SJSA1 (cell line): ENCODE measurements at regions not wholly inside any gene's neighbourhood (a gene's known extent, or its start where the extent isn't known, plus 50 kb on each side); places are given as distances from the start of the nearest gene placed in this dataset.

Source experiments
- DNase-seq, 2 experiments: peaks; one replicate each; pipeline ENCODE4 v3.0.0-alpha.2; 2015 to 2020; ENCODE audit warnings: low spot score in 2 of 2, low read depth in 1 of 2
- H3K27ac ChIP-seq: fragments of 250-450 bp; sonication (Bioruptor Pico); 2 replicates; pipeline ENCODE4 v1.5.1; 2020; ENCODE audit warnings: mild to moderate bottlenecking, moderate library complexity
- H3K27me3 ChIP-seq: fragments of 250-450 bp; sonication (Bioruptor Pico); replicated peaks from 2 replicates; pipeline ENCODE4 v1.5.1; 2020; ENCODE audit warnings: mild to moderate bottlenecking, moderate library complexity
- H3K36me3 ChIP-seq: fragments of 250-450 bp; sonication (Bioruptor Pico); 2 replicates; pipeline ENCODE4 v1.5.1; 2020; ENCODE audit warnings: mild to moderate bottlenecking
- H3K4me1 ChIP-seq: fragments of 250-450 bp; sonication (Bioruptor Pico); replicated peaks from 2 replicates; pipeline ENCODE4 v1.6.1; 2021; ENCODE audit warnings: mild to moderate bottlenecking
- H3K4me3 ChIP-seq: fragments of 250-450 bp; sonication (Bioruptor Pico); 2 replicates; pipeline ENCODE4 v1.5.1; 2020; ENCODE audit warnings: mild to moderate bottlenecking
- H3K9me3 ChIP-seq: fragments of 250-450 bp; sonication (Bioruptor Pico); replicated peaks from 2 replicates; pipeline ENCODE4 v1.5.1; 2020; ENCODE audit warnings: mild to moderate bottlenecking

DNA sequence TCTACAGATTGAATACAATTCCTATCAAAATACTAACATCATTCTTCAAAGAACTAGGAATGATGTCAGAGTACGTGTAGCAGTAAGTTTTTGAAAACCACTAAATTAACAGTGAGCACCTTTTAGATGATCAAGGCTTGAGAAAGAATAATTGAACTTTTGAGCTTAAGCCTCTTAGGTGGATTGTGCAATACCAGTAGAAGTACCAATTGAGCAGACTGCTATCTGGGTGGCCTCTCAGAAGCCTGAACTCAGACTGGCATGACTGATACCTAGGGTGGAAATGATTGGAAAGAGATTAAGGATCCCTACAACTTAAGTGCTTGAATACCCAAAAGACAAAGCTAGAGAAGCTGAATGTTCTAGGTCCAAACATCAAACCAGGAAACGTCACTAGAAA lies 200.3 kb upstream of the GALNTL6 start:
- Histone ChIP-seq H3K4me3 (no peak overlapping the region), H3K9me3 (no peaks in the 10 kb centered on the region), H3K27me3 (no peaks in the 10 kb centered on the region), H3K4me1 (no peaks in the 10 kb centered on the region), H3K27ac (no peak overlapping the region), H3K36me3 (no peaks in the 10 kb centered on the region)
- no peak for DNase-seq

DNA sequence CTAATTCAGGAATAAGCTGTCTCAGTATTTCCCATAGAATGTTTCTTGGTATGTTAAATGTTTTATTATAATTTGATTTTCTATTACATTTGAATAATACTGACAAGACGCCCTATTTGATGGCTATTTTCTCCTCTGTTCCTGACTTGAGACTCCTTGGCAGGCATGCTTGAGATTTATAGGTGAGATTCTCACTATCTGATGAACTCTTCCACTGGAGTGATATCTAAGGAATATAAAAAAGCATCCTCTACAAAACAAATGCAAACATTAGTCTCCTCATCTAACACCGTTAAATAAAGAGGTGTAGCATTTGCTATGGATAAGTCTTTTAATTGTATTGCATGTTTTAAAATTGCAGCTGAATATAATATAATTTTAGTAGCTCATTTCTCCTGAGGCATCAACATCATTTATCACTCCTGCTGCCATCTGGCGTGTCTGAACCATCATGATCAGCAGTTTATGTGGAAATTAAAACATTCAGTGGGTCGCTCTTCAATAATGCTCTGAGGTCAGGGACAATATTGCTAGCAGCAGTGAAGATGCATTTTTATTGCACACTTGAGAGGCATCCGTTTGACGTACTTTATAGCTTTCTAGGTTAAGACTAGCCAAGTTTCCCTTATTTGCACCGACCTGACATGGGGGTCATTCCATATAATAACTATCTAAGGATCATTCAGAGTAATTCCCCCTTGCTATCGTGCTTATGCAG lies 210.4 kb upstream of the GALNTL6 start:
- Histone ChIP-seq H3K4me1 (no peaks in the 10 kb centered on the region), H3K9me3 (no peaks in the 10 kb centered on the region), H3K36me3 (no peaks in the 10 kb centered on the region), H3K4me3 (no peak overlapping the region), H3K27ac (no peak overlapping the region), H3K27me3 (no peaks in the 10 kb centered on the region)
- DNase-seq, result no peak

DNA sequence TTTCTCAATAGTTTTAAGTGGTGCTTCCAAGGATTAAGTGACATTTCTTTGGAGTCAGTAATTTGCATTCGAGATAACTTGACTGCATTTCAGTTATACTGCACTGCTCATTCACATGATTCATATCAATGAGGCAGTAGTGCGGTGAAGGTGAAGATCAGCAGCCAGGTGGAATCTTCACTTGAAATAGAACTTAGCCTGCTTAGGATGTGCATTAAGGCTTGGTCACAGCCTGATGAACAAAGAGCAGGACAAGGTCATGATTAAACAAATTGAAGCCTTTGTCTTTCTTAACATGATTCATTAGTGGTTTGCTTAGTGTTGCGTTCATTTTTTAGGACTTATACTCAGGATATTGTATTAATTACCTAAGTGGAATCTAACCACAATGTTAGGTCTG lies 212.1 kb upstream of the GALNTL6 start:
- DNase-seq, result no peak
- H3K27me3 ChIP-seq, result no peaks in the 10 kb centered on the region
- H3K9me3 ChIP-seq, result no peaks in the 10 kb centered on the region
- no peaks in the 10 kb centered on the region for H3K4me1 ChIP-seq
- no peaks in the 10 kb centered on the region for H3K36me3 ChIP-seq
- H3K27ac ChIP-seq, result no peak overlapping the region
- H3K4me3 ChIP-seq, result no peak overlapping the region

DNA sequence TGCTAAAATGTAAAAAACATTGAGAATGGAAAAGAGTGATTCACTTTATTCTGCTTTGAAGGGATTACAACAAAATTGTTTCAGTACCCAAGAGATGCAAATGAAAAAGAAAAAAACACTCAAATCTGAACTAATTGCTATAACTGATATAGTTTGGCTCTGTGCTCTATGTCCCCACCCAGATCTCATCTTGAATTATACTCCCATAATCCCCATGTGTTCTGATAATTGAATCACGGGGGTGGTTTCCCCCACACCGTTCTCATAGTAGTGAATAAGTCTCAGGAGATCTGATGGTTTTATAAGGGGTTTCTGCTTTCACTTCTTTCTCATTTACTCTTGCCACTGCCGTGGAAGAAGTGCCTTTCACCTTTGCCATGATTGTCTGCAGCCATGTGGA lies 213.6 kb upstream of the GALNTL6 start:
- Histone ChIP-seq H3K27ac (no peak overlapping the region), H3K4me3 (no peak overlapping the region), H3K27me3 (no peaks in the 10 kb centered on the region), H3K36me3 (no peaks in the 10 kb centered on the region), H3K9me3 (no peaks in the 10 kb centered on the region), H3K4me1 (no peaks in the 10 kb centered on the region)
- DNase-seq, result no peak

DNA sequence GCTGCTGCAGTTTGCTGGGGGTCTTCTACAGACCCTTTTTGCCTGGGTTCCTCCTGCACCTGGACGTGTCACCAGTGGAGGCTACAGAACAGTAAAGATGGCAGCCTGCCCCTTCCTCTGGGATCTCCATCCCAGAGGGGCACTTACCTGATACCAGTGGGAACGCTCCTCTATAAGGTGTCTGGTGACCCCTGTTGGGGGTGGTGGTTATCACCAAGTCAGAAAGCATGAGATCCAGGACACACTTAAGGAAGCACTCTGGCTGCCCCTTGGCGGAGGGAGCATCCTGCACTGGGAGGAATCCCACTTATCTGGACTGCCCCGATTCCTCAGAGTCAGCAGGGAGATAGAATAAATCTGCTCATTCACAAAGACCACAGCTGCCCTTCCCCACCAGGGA lies 218.9 kb upstream of the GALNTL6 start:
- Histone ChIP-seq H3K27me3 (no peaks in the 10 kb centered on the region), H3K27ac (no peak overlapping the region), H3K4me3 (no peak overlapping the region), H3K36me3 (no peaks in the 10 kb centered on the region), H3K9me3 (no peaks in the 10 kb centered on the region), H3K4me1 (no peaks in the 10 kb centered on the region)
- DNase-seq, result no peak

DNA sequence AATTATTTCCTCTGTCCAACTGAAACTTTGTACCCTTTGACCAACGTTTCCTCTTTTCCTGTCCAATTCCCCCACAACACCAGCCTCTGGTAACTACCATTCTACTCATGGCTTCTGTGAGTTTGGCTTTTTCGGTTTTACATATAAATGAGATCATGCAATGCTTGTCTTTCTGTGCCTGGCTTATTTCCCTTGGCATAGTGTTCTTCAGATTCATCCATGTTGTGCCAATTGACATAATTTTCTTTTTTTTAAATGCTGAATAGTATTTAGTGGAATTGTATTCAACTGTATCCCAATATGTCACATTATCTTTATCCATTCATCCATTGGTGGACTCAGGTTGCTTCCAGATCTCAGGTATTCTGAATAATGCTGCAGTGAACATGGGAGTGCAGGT lies 222.5 kb upstream of the GALNTL6 start:
- Histone ChIP-seq H3K4me3 (no peak overlapping the region), H3K27ac (no peak overlapping the region), H3K9me3 (no peaks in the 10 kb centered on the region), H3K4me1 (no peaks in the 10 kb centered on the region), H3K36me3 (no peaks in the 10 kb centered on the region), H3K27me3 (no peaks in the 10 kb centered on the region)
- no peak for DNase-seq

DNA sequence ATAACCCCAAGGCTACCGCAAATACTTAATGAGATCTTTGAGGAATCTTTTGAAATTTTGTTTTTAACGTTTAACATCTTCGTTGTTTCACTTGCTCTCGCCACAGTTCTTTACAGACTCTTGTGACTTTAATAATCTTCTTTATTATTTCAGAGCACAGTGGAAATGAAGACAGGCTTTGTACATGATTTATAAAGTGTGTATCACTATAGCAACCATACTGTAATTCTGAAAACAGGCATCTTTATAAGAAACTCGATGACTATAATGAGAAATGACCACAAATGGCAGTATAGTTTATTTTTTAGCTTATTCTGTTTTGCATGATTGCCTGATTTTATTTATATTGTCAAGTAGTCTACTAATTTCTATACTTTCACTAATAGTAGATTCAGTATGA lies 224.4 kb upstream of the GALNTL6 start:
- Histone ChIP-seq H3K27me3 (no peaks in the 10 kb centered on the region), H3K4me1 (no peaks in the 10 kb centered on the region), H3K4me3 (no peak overlapping the region), H3K36me3 (no peaks in the 10 kb centered on the region), H3K27ac (no peak overlapping the region), H3K9me3 (no peaks in the 10 kb centered on the region)
- no peak for DNase-seq

DNA sequence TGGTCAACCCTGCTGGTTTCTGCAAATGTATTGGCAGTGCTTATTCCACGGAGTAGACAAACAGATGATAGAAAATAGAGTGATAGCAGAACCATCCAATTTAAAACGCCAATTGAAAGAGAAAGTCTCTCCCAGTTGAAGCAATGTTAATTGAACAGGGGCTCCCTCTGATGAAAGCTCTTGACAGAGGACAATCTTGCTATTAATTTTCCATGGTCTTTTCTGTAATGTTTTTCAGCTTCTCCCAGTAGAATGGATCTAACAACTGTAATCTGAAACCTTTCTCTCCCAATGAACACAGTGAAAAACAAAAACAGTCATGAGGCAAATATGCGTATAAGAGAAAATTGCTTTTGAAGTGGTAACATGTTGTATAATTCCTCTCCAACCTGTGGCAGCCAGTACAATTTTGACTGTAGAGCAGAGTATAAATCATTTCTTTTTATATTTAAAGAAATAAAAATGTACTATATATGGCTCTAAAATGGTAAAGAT lies 225.1 kb upstream of the GALNTL6 start:
- Histone ChIP-seq H3K36me3 (no peaks in the 10 kb centered on the region), H3K9me3 (no peaks in the 10 kb centered on the region), H3K27me3 (no peaks in the 10 kb centered on the region), H3K4me1 (no peaks in the 10 kb centered on the region), H3K27ac (no peak overlapping the region), H3K4me3 (no peak overlapping the region)
- DNase-seq, result no peak

DNA sequence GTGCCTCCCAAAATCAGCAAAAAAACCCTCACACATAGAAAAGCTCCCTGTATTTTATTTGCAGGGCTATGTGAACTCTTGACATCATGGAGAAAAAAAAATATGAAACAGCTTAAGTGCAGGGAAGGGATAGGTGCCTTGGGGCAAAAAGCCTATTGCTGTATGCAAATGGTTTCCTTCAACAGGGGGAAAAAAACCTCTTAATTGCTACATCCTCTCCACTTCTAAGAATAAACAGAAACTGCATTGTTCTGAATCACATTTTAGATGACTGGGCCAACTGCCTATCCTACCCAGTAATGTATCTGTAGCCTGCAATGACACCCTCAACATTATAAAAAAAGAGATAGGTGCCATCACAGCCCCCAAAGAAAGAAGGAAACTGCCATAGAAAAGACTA lies 229.4 kb upstream of the GALNTL6 start:
- Histone ChIP-seq H3K36me3 (no peaks in the 10 kb centered on the region), H3K4me3 (no peak overlapping the region), H3K27ac (no peak overlapping the region), H3K27me3 (no peaks in the 10 kb centered on the region), H3K9me3 (no peaks in the 10 kb centered on the region), H3K4me1 (no peaks in the 10 kb centered on the region)
- DNase-seq, result no peak

DNA sequence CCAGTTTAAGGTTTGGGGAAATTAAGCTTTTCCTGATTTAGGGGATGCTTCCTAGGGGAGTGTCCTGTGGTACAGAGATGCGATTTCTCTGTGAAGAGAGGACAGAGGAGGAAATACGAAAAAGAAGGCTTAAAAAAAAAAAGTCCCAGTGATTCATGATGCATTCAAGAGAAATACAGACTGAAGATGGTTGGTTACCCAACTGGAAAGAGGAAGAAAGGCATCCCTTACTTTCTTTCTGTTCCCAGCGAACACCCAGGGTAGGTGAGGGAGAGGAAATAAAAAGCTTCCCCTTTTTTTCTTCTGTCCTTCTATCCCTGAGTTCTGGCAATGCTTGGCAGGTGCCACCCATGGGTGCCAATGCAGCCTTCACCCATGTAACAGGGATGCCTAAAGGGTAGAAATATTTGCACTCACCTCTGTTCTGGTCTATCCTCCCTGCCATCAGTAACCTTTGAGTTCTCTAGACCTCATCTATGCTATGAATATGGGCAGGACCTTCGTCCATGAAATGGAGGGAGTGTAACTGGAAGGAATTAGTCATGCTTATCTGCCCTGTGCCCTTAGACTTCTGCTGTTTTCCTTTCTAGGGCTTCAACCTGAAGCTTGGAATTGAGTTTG lies 230.1 kb upstream of the GALNTL6 start:
- H3K9me3 ChIP-seq, result no peaks in the 10 kb centered on the region
- H3K27ac ChIP-seq, result no peak overlapping the region
- H3K4me3 ChIP-seq, result no peak overlapping the region
- H3K27me3 ChIP-seq, result no peaks in the 10 kb centered on the region
- no peak for DNase-seq
- no peaks in the 10 kb centered on the region for H3K4me1 ChIP-seq
- no peaks in the 10 kb centered on the region for H3K36me3 ChIP-seq

DNA sequence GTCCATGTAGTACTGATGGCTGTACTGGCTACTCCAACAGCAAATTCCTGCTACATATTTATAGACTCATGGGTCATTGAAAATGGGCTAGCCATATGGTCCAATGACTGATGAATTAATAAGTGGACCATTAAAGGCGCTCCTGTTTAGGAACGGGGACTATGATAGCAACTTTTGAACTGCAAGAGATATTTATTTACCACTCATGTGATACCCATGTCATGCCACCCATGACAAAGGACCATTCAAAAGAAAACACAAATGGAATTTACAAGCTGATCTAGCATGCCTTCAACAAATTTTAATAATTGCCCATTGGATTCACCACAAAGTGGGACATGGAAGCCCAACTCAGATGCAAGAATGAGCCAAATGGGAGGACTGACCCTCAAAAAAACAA lies 240.0 kb upstream of the GALNTL6 start:
- Histone ChIP-seq H3K27ac (no peak overlapping the region), H3K27me3 (no peaks in the 10 kb centered on the region)
- no peak for DNase-seq

DNA sequence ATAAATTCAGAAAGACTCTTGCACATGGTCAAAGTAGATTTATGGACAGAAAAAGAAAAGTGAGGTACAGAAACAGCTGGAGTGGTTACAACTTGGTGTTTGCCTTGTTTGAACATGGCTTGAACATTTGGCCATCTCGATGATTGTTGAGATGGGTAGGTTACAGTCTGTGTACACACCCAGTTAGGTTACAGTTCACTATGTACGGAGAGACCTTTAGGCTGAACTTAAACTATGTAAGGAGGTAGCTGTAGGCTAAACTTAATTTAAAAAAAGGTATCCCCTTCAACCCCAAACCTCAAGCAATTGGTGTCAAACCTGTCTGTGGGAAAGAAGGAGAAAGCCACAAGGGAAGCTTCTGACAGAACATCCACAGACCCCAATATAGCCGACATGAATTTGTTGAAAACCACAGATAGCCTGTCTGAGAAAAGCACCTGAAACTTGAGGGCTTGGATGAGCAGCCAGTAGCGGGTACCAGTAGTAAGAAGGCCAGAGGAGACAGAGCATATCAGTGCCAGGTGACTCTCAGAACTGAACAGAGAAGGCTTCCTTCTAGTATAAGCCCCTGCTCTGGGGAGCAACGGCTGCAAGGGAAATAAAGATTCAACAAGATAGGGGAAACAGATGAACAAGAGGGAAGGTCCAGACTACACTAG lies 247.9 kb upstream of the GALNTL6 start:
- Histone ChIP-seq H3K27ac (no peak overlapping the region), H3K36me3 (no peaks in the 10 kb centered on the region), H3K4me1 (no peaks in the 10 kb centered on the region), H3K27me3 (no peaks in the 10 kb centered on the region), H3K9me3 (no peaks in the 10 kb centered on the region), H3K4me3 (no peak overlapping the region)
- no peak for DNase-seq

More for the DNA sequence above, 240.0 kb upstream of the GALNTL6 start:
- no peak overlapping the region for H3K4me3 ChIP-seq
- H3K9me3 ChIP-seq, result 0 out of 2 replicates have a peak, but pooled peaks cover 3% of the 10 kb centered on the region
- no peaks in the 10 kb centered on the region for H3K36me3 ChIP-seq
- H3K4me1 ChIP-seq, result no peaks in the 10 kb centered on the region

DNA sequence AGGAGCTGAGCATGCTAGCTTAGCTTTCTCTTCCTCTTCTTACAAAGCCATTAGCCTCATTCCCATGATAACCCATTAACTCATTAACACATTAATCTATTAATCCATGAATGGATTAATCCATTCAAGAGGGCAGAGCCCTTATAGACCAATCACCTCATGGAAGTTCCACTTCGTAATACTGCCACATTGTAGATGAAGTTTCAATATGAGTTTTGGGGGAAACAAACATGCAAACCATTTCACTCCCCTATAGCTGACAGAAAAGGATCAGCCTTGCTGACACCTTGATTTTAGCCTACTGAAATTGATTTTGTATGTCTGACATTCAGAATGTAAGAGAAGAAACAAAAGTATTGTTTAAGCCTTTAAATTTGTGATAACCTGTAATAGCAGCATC lies 251.8 kb upstream of the GALNTL6 start:
- H3K4me1 ChIP-seq, result no peaks in the 10 kb centered on the region
- no peak overlapping the region for H3K4me3 ChIP-seq
- H3K27ac ChIP-seq, result no peak overlapping the region
- no peak for DNase-seq
- H3K9me3 ChIP-seq, result no peaks in the 10 kb centered on the region
- no peaks in the 10 kb centered on the region for H3K27me3 ChIP-seq
- H3K36me3 ChIP-seq, result no peaks in the 10 kb centered on the region

DNA sequence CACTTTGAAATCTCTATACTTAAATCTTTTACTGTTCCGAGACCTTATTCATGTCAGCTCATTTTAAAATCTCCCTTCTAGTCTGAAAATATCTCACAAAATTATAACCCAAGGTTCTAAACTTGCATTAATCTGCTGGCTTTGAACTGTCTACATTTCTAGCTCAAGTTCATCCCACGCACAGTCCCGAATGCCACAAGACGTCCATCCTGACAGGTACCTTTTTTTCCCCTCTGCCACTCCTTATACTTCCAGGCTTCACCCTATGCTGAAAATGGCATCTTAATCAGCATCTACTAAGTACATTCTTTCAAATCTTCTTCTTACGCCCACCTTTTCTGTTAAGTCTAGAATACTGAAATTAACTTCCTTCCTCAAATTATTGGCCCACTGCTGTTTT lies 259.2 kb upstream of the GALNTL6 start:
- Histone ChIP-seq H3K27ac (no peak overlapping the region), H3K27me3 (no peaks in the 10 kb centered on the region), H3K4me1 (no peaks in the 10 kb centered on the region), H3K9me3 (no peaks in the 10 kb centered on the region), H3K4me3 (no peak overlapping the region), H3K36me3 (no peaks in the 10 kb centered on the region)
- DNase-seq, result no peak
